ENCODE measurements at regions not wholly inside any gene's neighbourhood (a gene's known extent, or its start where the extent isn't known, plus 50 kb on each side); places are given as distances from the start of the nearest gene placed in this dataset.

DNA sequence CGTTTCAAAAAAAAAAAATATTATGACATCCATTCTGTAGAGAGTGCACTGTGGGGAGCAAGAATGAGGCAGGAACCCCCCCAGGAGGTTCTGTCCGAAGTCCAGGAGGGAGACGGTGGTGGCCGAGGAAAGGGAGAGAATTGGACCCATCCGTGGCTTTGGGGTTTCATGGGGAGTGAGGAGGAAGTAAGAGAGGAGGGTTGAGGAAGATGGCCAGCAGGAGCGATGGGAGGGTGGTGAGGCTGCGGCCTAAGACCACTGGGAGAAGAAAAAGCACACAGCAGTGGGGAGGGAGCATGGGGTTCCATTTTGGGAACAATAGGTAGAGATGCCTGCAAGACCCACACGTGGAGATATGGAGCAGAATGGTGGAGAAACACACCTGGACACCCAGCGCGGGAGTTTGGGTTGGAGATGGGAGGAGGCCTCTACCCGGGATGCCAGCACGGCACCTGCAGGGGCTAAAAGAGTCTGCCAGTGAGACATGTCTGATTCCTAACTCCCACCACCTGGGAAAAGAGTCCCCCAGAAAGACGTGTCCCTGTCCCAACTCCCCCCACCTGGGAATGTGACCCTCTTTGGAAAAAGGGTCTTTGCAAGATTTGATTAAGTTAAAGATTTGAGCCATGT is 72.5 kb upstream of the SHANK2 start (continued):
- TF ChIP-seq JUN (IDR thresholded peaks at IDR 0.05; ENCODE audit: borderline replicate concordance, low read depth, low read length) = no peak
- TF ChIP-seq JUN (CRISPR knock-in tag; IDR thresholded peaks at IDR 0.05; ENCODE audit: borderline replicate concordance) = no peak
- TF ChIP-seq CHAMP1 (IDR thresholded peaks at IDR 0.05) = no peak
- TF ChIP-seq FOXK1 (CRISPR knock-in tag; IDR thresholded peaks at IDR 0.05; ENCODE audit: borderline replicate concordance) = no peak

- H3K36me3 ChIP-seq (ENCODE audit: control insufficient read depth, insufficient read depth, low read length) = no peaks in the 10 kb centered on the region
- intact Hi-C loops (cut with micrococcal nuclease) = no loop called here
- no peak overlapping the region for H3K4me2 ChIP-seq (ENCODE audit: insufficient read depth, low read length)
- no peak overlapping the region for H3K4me3 ChIP-seq
- CTCF ChIA-PET (ENCODE audit: low intra/inter-chr PET ratio) = interaction anchor here (0.6 kb wide), 1 partner anchor 249 kb away, joined by 3 read pairs; no protein-coding TSS in a partner anchor
- H3K9ac ChIP-seq (ENCODE audit: insufficient read depth in 1 of 2, low read depth in 2 of 2, low read length in 2 of 2) = no peak overlapping the region
- FAIRE-seq (no peak), DNase-seq (ENCODE audit: extremely low read depth in 1 of 4, low spot score in 3 of 4) (no peak), ATAC-seq (no peak)
- POLR2A ChIA-PET = no interaction called here
- no peaks in the 10 kb centered on the region for H3K9me1 ChIP-seq (ENCODE audit: control insufficient read depth, insufficient read depth, low read length)
- no peaks in the 10 kb centered on the region; a peak in 1 of 5 replicates for H3K4me1 ChIP-seq (replicated peaks in 1 of 2; ENCODE audit: control insufficient read depth in 2 of 2, insufficient read depth in 2 of 2, low read length in 2 of 2)
- no peaks in the 10 kb centered on the region for H3K79me2 ChIP-seq (ENCODE audit: control insufficient read depth, insufficient read depth, low read length)
- no TSS peak for BruUV-seq (replicated peaks)
- no peaks in the 10 kb centered on the region; the same call in 1 of the 2 replicates for H4K20me1 ChIP-seq (replicated peaks; ENCODE audit: control insufficient read depth, insufficient read depth, low read length)
- 0% methylated on average over 11 of the region's 11 CpGs for WGBS (ENCODE audit: insufficient coverage, low coverage, missing lambda C conversion rate)
- in situ Hi-C loops (cut with MboI) = no loop called here
- H2AFZ ChIP-seq (ENCODE audit: low read depth, low read length) = no peak overlapping the region
- peaks cover 0 to 61% of the 10 kb centered on the region in 2 experiments; a peak in 2 of 5 replicates for H3K27me3 ChIP-seq (ENCODE audit: control insufficient read depth in 2 of 2, insufficient read depth in 2 of 2, low read length in 2 of 2)
- no peaks in the 10 kb centered on the region for H3K9me3 ChIP-seq (replicated peaks; ENCODE audit: control insufficient read depth, insufficient read depth, low read depth, low read length)
- H3K27ac ChIP-seq (ENCODE audit: extremely low read depth, low read depth, low read length) = no peak overlapping the region
- TF ChIP-seq GTF3C2 (IDR thresholded peaks at IDR 0.05; ENCODE audit: borderline replicate concordance, extremely low read depth, insufficient read length) (no peak), RBBP5 (IDR thresholded peaks at IDR 0.05; ENCODE audit: borderline replicate concordance, insufficient read depth, low read length, poor library complexity, severe bottlenecking) (no peak), KDM1A (IDR thresholded peaks at IDR 0.05) (no peak), SIRT6 (IDR thresholded peaks at IDR 0.05; ENCODE audit: low read depth, low read length) (no peak), SAP30 (IDR thresholded peaks at IDR 0.05; ENCODE audit: borderline replicate concordance, insufficient read depth, low read depth, low read length, poor library complexity, severe bottlenecking) (no peak), NR2F6 (CRISPR knock-in tag; IDR thresholded peaks at IDR 0.05) (no peak), ZNF764 (CRISPR knock-in tag; IDR thresholded peaks at IDR 0.05; ENCODE audit: low read depth) (no peak), RBM17 (IDR thresholded peaks at IDR 0.05; ENCODE audit: borderline replicate concordance, low read depth, low read length) (no peak), KHSRP (IDR thresholded peaks at IDR 0.05) (no peak), FOXJ3 (CRISPR knock-in tag; IDR thresholded peaks at IDR 0.05) (no peak)
Measured at GRCh38 chr11:71323876-71324526, 71.6 kb upstream of the SHANK2 start.
